Activated CD4-positive, alpha-beta memory T cell treated with anti-CD3 and anti-CD28 coated beads, Interleukin-2, amount 10 ng/mL, durations not matched to agents 7 days and 5 days (primary cell): ENCODE measurements at regions not wholly inside any gene's neighbourhood (a gene's known extent, or its start where the extent isn't known, plus 50 kb on each side); places are given as distances from the start of the nearest gene placed in this dataset.
A peak's percentile ranks its signal among the peaks of the same experiment; 100 is the strongest.

Experiments used
- CTCF ChIA-PET: fragments of 350-600 bp; sonication (Branson Sonifier 250); formaldehyde crosslinking; loops from one replicate; lab custom pipeline; 2021; ENCODE audit warnings: antibody characterized with exemption, inconsistent platforms; lab: Charles Lee
- POLR2A ChIA-PET: fragments of 350-600 bp; sonication (Branson Sonifier 250); formaldehyde crosslinking; loops from one replicate; lab custom pipeline; 2021; ENCODE audit warnings: antibody characterized with exemption; lab: Charles Lee
- DNase-seq: peaks from one replicate; pipeline ENCODE4 v3.0.0-alpha.2; 2020
- H3K27ac Mint-ChIP-seq: one replicate; pipeline ENCODE4 v1.8.0; 2021; ENCODE audit warnings: mild to moderate bottlenecking, mixed read lengths
- H3K27me3 Mint-ChIP-seq: one replicate; pipeline ENCODE4 v1.8.0; 2021; ENCODE audit warnings: mixed read lengths
- H3K36me3 Mint-ChIP-seq: one replicate; pipeline ENCODE4 v1.8.0; 2021; ENCODE audit warnings: low read depth, mixed read lengths
- H3K4me1 Mint-ChIP-seq: one replicate; pipeline ENCODE4 v1.8.0; 2021; ENCODE audit warnings: mixed read lengths
- H3K4me3 Mint-ChIP-seq: one replicate; pipeline ENCODE4 v1.8.0; 2021; ENCODE audit warnings: mild to moderate bottlenecking, mixed read lengths
- H3K9me3 Mint-ChIP-seq: one replicate; pipeline ENCODE4 v1.8.0; 2021; ENCODE audit warnings: mixed read lengths

- DNase-seq, result no peak
- Mint-ChIP-seq H3K4me1 (no peaks in the 10 kb centered on the region), H3K27ac (no peak overlapping the region), H3K9me3 (peaks cover 5% of the 10 kb centered on the region), H3K27me3 (peaks cover 4% of the 10 kb centered on the region), H3K4me3 (no peak overlapping the region), H3K36me3 (peaks cover 15% of the 10 kb centered on the region)
- POLR2A ChIA-PET, result no interaction called here
- CTCF ChIA-PET, result interaction anchor here (0.9 kb wide), 1 partner anchor 20 kb away, joined by 5 read pairs; no protein-coding TSS in a partner anchor
These were observed 64.1 kb upstream of the FOXC1 start for GRCh38 chr6:1545654-1546053.

GRCh38 chr6:1547785-1548184, 61.9 kb upstream of the FOXC1 start:
- ChIA-PET CTCF (interaction anchor here (12.1 kb wide), 1 partner anchor 22 kb away, joined by 365 read pairs; no protein-coding TSS in a partner anchor), POLR2A (interaction anchor here (1.0 to 1.6 kb wide), 2 partner anchors 10 to 12 kb away, joined by 3 read pairs; no protein-coding TSS in a partner anchor)
- no peak for DNase-seq
- no peak overlapping the region for H3K4me3 Mint-ChIP-seq
- peaks cover 5% of the 10 kb centered on the region for H3K9me3 Mint-ChIP-seq
- peaks cover 4% of the 10 kb centered on the region for H3K27me3 Mint-ChIP-seq
- peaks cover 11% of the 10 kb centered on the region for H3K4me1 Mint-ChIP-seq
- no peak overlapping the region for H3K27ac Mint-ChIP-seq
- peaks cover 15% of the 10 kb centered on the region for H3K36me3 Mint-ChIP-seq

GRCh38 chr6:1551249-1551648, 58.5 kb upstream of the FOXC1 start:
- Mint-ChIP-seq H3K36me3 (peaks cover 4% of the 10 kb centered on the region), H3K4me3 (no peak overlapping the region), H3K4me1 (peaks cover 34% of the 10 kb centered on the region), H3K27me3 (peaks cover 7% of the 10 kb centered on the region), H3K27ac (no peak overlapping the region), H3K9me3 (no peaks in the 10 kb centered on the region)
- ChIA-PET POLR2A (interaction anchor here (1.3 to 3.2 kb wide), 2 partner anchors 23 to 27 kb away, joined by 5 to 18 read pairs; no protein-coding TSS in a partner anchor), CTCF (interaction anchor here (0.9 to 12.1 kb wide), 5 partner anchors 10 to 46 kb away, joined by 3 to 365 read pairs (median 13); no protein-coding TSS in a partner anchor)
- DNase-seq, result no peak

- CTCF ChIA-PET, result interaction anchor here (0.6 to 12.1 kb wide), 16 partner anchors 9 to 565 kb away, joined by 3 to 365 read pairs (median 4); no protein-coding TSS in a partner anchor
- DNase-seq, result peak; percentile 28
These were observed 57.4 kb upstream of the FOXC1 start for GRCh38 chr6:1552296-1552761.

GRCh38 chr6:1553562-1554083, 56.1 kb upstream of the FOXC1 start:
- Mint-ChIP-seq H3K36me3 (no peaks in the 10 kb centered on the region), H3K9me3 (no peaks in the 10 kb centered on the region), H3K4me1 (peaks cover 34% of the 10 kb centered on the region), H3K27ac (peak overlapping the region; percentile 74), H3K4me3 (peak overlapping the region; percentile 80), H3K27me3 (peaks cover 11% of the 10 kb centered on the region)
- POLR2A ChIA-PET, result interaction anchor here (0.5 to 3.2 kb wide), 4 partner anchors 26 to 804 kb away, joined by 3 to 29 read pairs (median 15); no protein-coding TSS in a partner anchor
- CTCF ChIA-PET, result interaction anchor here (1.8 to 12.1 kb wide), 3 partner anchors 18 to 43 kb away, joined by 4 to 365 read pairs (median 19); no protein-coding TSS in a partner anchor
- no peak for DNase-seq

More at GRCh38 chr6:1552296-1552761, 57.4 kb upstream of the FOXC1 start:
- Mint-ChIP-seq H3K36me3 (no peaks in the 10 kb centered on the region), H3K27ac (no peak overlapping the region), H3K27me3 (peaks cover 11% of the 10 kb centered on the region), H3K4me1 (peaks cover 34% of the 10 kb centered on the region), H3K4me3 (no peak overlapping the region), H3K9me3 (no peaks in the 10 kb centered on the region)
- POLR2A ChIA-PET, result interaction anchor here (1.5 to 3.2 kb wide), 3 partner anchors 17 to 28 kb away, joined by 9 to 18 read pairs (median 12); no protein-coding TSS in a partner anchor

- peak overlapping the region; percentile 74 for H3K27ac Mint-ChIP-seq
- peak overlapping the region; percentile 80 for H3K4me3 Mint-ChIP-seq
- H3K4me1 Mint-ChIP-seq, result peaks cover 34% of the 10 kb centered on the region
- ChIA-PET CTCF (interaction anchor here (0.8 to 12.1 kb wide), 7 partner anchors 9 to 991 kb away, joined by 3 to 365 read pairs (median 4); no protein-coding TSS in a partner anchor), POLR2A (interaction anchor here (0.5 to 1.9 kb wide), 2 partner anchors 28 to 804 kb away, joined by 3 to 29 read pairs; no protein-coding TSS in a partner anchor)
- H3K36me3 Mint-ChIP-seq, result no peaks in the 10 kb centered on the region
- no peak for DNase-seq
- no peaks in the 10 kb centered on the region for H3K9me3 Mint-ChIP-seq
- H3K27me3 Mint-ChIP-seq, result peaks cover 11% of the 10 kb centered on the region
These were observed 55.6 kb upstream of the FOXC1 start for GRCh38 chr6:1554141-1554475.

- CTCF ChIA-PET, result interaction anchor here (0.8 to 12.1 kb wide), 10 partner anchors 9 to 1080 kb away, joined by 3 to 365 read pairs (median 4); no protein-coding TSS in a partner anchor
These were observed 55.0 kb upstream of the FOXC1 start for GRCh38 chr6:1554476-1555310.

GRCh38 chr6:1558388-1558787, 51.3 kb upstream of the FOXC1 start:
- ChIA-PET POLR2A (no interaction called here), CTCF (interaction anchor here (12.1 kb wide), 1 partner anchor 33 kb away, joined by 365 read pairs; no protein-coding TSS in a partner anchor)
- DNase-seq, result no peak
- H3K4me3 Mint-ChIP-seq, result no peak overlapping the region
- peaks cover 21% of the 10 kb centered on the region for H3K4me1 Mint-ChIP-seq
- H3K9me3 Mint-ChIP-seq, result no peaks in the 10 kb centered on the region
- peaks cover 42% of the 10 kb centered on the region for H3K27me3 Mint-ChIP-seq
- H3K36me3 Mint-ChIP-seq, result no peaks in the 10 kb centered on the region
- no peak overlapping the region for H3K27ac Mint-ChIP-seq

More at GRCh38 chr6:1554476-1555310, 55.0 kb upstream of the FOXC1 start:
- Mint-ChIP-seq H3K27ac (peak overlapping the region; percentile 74), H3K9me3 (no peaks in the 10 kb centered on the region), H3K27me3 (peaks cover 17% of the 10 kb centered on the region), H3K4me3 (peak overlapping the region; percentile 80), H3K4me1 (peaks cover 34% of the 10 kb centered on the region), H3K36me3 (no peaks in the 10 kb centered on the region)
- peak; percentile 72 for DNase-seq
- POLR2A ChIA-PET, result interaction anchor here (1.0 to 1.9 kb wide), 3 partner anchors 12 to 29 kb away, joined by 3 to 29 read pairs (median 5); no protein-coding TSS in a partner anchor
